ENCODE measurements at regions not wholly inside any gene's neighbourhood (a gene's known extent, or its start where the extent isn't known, plus 50 kb on each side); places are given as distances from the start of the nearest gene placed in this dataset.

- TF ChIP-seq GATA2 (IDR thresholded peaks at IDR 0.05; ENCODE audit: insufficient read depth, insufficient read length, low read depth, low read length) (no peak), POLR2A (IDR thresholded peaks at IDR 0.05; ENCODE audit: low read depth, low read length) (no peak), MAX (IDR thresholded peaks at IDR 0.05; ENCODE audit: insufficient read depth, insufficient read length) (no peak), JUN (IDR thresholded peaks at IDR 0.05; ENCODE audit: borderline replicate concordance, insufficient read depth, insufficient read length, low read depth) (no peak)
- ChIA-PET POLR2A (no interaction called here), CTCF (interaction anchor here (1.0 to 5.2 kb wide), 3 partner anchors 12 to 292 kb away, joined by 4 to 357 read pairs (median 4); no protein-coding TSS in a partner anchor)
- intact Hi-C loops (cut with micrococcal nuclease), result no loop called here
- DNase-seq (ENCODE audit: low read depth, low spot score) (no peak), FAIRE-seq (no peak)
- no peak overlapping the region for H3K4me2 ChIP-seq (ENCODE audit: insufficient read depth, low read length)
- H3K4me1 ChIP-seq (ENCODE audit: control insufficient read depth, extremely low read depth, insufficient read depth, low read length), result peaks cover 4% of the 10 kb centered on the region
- H2AFZ ChIP-seq (ENCODE audit: low read depth, low read length), result no peak overlapping the region
- no peak overlapping the region for H3K27ac ChIP-seq (ENCODE audit: insufficient read depth, low read depth, low read length)
- no peaks in the 10 kb centered on the region for H3K79me2 ChIP-seq (ENCODE audit: control insufficient read depth, insufficient read depth, low read length)
- H3K9me1 ChIP-seq (replicated peaks; ENCODE audit: control insufficient read depth, extremely low read depth, insufficient read depth, low read length), result no peaks in the 10 kb centered on the region
- H4K20me1 ChIP-seq (replicated peaks; ENCODE audit: control insufficient read depth, extremely low read depth, insufficient read depth, low read length), result no peaks in the 10 kb centered on the region
- H3K9me3 ChIP-seq (replicated peaks; ENCODE audit: control insufficient read depth, insufficient read depth, low read length), result no peaks in the 10 kb centered on the region
- H3K4me3 ChIP-seq (replicated peaks in 1 of 3; ENCODE audit: insufficient read depth in 1 of 3, low read depth in 1 of 3, low read length in 3 of 3), result no peak overlapping the region
- no peaks in the 10 kb centered on the region for H3K36me3 ChIP-seq (ENCODE audit: control insufficient read depth in 2 of 2, extremely low read depth in 1 of 2, insufficient read depth in 2 of 2, low read length in 2 of 2)
- dilution Hi-C loops (cut with MboI; ENCODE audit: extremely low pct_ligation_motif_present, low sequenced_read_pairs), result no loop called here
- no peaks in the 10 kb centered on the region for H3K27me3 ChIP-seq (ENCODE audit: control insufficient read depth in 2 of 2, insufficient read depth in 2 of 2, low read length in 2 of 2)
- no TSS peak for BruUV-seq (replicated peaks)
- no peak overlapping the region for H3K9ac ChIP-seq (replicated peaks; ENCODE audit: extremely low read depth, insufficient read depth, low read length)
Measured at GRCh38 chr7:15012135-15012534, 109.6 kb upstream of the DGKB start.

GRCh38 chr7:15011289-15011688, 108.7 kb upstream of the DGKB start:
- H3K27me3 ChIP-seq (ENCODE audit: control insufficient read depth in 2 of 2, insufficient read depth in 2 of 2, low read length in 2 of 2), result no peaks in the 10 kb centered on the region
- peaks cover 4% of the 10 kb centered on the region for H3K4me1 ChIP-seq (ENCODE audit: control insufficient read depth, extremely low read depth, insufficient read depth, low read length)
- H3K79me2 ChIP-seq (ENCODE audit: control insufficient read depth, insufficient read depth, low read length), result no peaks in the 10 kb centered on the region
- no peak for TF ChIP-seq MYC (IDR thresholded peaks at IDR 0.05; ENCODE audit: low read depth, low read length)
- TF ChIP-seq FOS (IDR thresholded peaks at IDR 0.05; ENCODE audit: borderline replicate concordance, insufficient read depth, low read length), result no peak
- TF ChIP-seq CTCF (IDR thresholded peaks at IDR 0.05; ENCODE audit: extremely low read depth in 1 of 2, insufficient read depth in 1 of 2, low read depth in 1 of 2, low read length in 2 of 2), result no peak
- TF ChIP-seq JUN (IDR thresholded peaks at IDR 0.05; ENCODE audit: borderline replicate concordance, insufficient read depth, insufficient read length, low read depth), result no peak
- TF ChIP-seq GATA2 (IDR thresholded peaks at IDR 0.05; ENCODE audit: insufficient read depth, insufficient read length, low read depth, low read length), result no peak
- no peak for TF ChIP-seq POLR2AphosphoS5 (IDR thresholded peaks at IDR 0.05; ENCODE audit: insufficient read depth, low read depth, low read length)
- no peak for TF ChIP-seq MAX (IDR thresholded peaks at IDR 0.05; ENCODE audit: insufficient read depth, insufficient read length)
- TF ChIP-seq POLR2A (IDR thresholded peaks at IDR 0.05; ENCODE audit: low read depth, low read length), result no peak
- TF ChIP-seq EZH2 (IDR thresholded peaks at IDR 0.05; ENCODE audit: borderline replicate concordance, low read depth, low read length, severe bottlenecking), result no peak
- CTCF ChIA-PET, result interaction anchor here (1.2 to 2.3 kb wide), 2 partner anchors 8 to 293 kb away, joined by 3 to 12 read pairs; no protein-coding TSS in a partner anchor
- H3K36me3 ChIP-seq (ENCODE audit: control insufficient read depth in 2 of 2, extremely low read depth in 1 of 2, insufficient read depth in 2 of 2, low read length in 2 of 2), result no peaks in the 10 kb centered on the region
- POLR2A ChIA-PET, result no interaction called here
- no peaks in the 10 kb centered on the region for H3K9me3 ChIP-seq (replicated peaks; ENCODE audit: control insufficient read depth, insufficient read depth, low read length)
- H3K9ac ChIP-seq (replicated peaks; ENCODE audit: extremely low read depth, insufficient read depth, low read length), result no peak overlapping the region
- no peaks in the 10 kb centered on the region for H4K20me1 ChIP-seq (replicated peaks; ENCODE audit: control insufficient read depth, extremely low read depth, insufficient read depth, low read length)
- H3K4me3 ChIP-seq (replicated peaks in 1 of 3; ENCODE audit: insufficient read depth in 1 of 3, low read depth in 1 of 3, low read length in 3 of 3), result no peak overlapping the region
- no peak overlapping the region for H3K4me2 ChIP-seq (ENCODE audit: insufficient read depth, low read length)
- intact Hi-C loops (cut with micrococcal nuclease), result no loop called here
- BruUV-seq (replicated peaks), result no TSS peak
- DNase-seq (ENCODE audit: low read depth, low spot score) (no peak), FAIRE-seq (no peak)
- no peak overlapping the region for H3K27ac ChIP-seq (ENCODE audit: insufficient read depth, low read depth, low read length)
- H2AFZ ChIP-seq (ENCODE audit: low read depth, low read length), result no peak overlapping the region
- no peaks in the 10 kb centered on the region for H3K9me1 ChIP-seq (replicated peaks; ENCODE audit: control insufficient read depth, extremely low read depth, insufficient read depth, low read length)
- dilution Hi-C loops (cut with MboI; ENCODE audit: extremely low pct_ligation_motif_present, low sequenced_read_pairs), result no loop called here
